Ectodermal cell (in vitro differentiated cells): ENCODE measurements at regions not wholly inside any gene's neighbourhood (a gene's known extent, or its start where the extent isn't known, plus 50 kb on each side); places are given as distances from the start of the nearest gene placed in this dataset.

Experiments
- H3K27ac ChIP-seq: 2 replicates; pipeline ENCODE4 v1.7.0; 2013; ENCODE audit warnings: mild to moderate bottlenecking, low read depth, low read length; ENCODE audit not compliant: insufficient read depth, poor library complexity, severe bottlenecking
- H3K27me3 ChIP-seq: 2 replicates; pipeline ENCODE4 v1.7.0; 2013; ENCODE audit warnings: mild to moderate bottlenecking, low read length; ENCODE audit not compliant: insufficient read depth, control insufficient read depth, poor library complexity, severe bottlenecking
- H3K36me3 ChIP-seq: one replicate; pipeline ENCODE4 v1.7.0; 2013; ENCODE audit warnings: low read length; ENCODE audit not compliant: control insufficient read depth, insufficient read depth
- H3K4me1 ChIP-seq: one replicate; pipeline ENCODE4 v1.7.0; 2013; ENCODE audit warnings: low read length; ENCODE audit not compliant: control insufficient read depth, insufficient read depth
- H3K4me3 ChIP-seq: 2 replicates; pipeline ENCODE4 v1.7.0; 2013; ENCODE audit warnings: low read depth, low read length, control low read depth; ENCODE audit not compliant: insufficient read depth
- H3K9me3 ChIP-seq: 2 replicates; pipeline ENCODE4 v1.7.0; 2013; ENCODE audit warnings: mild to moderate bottlenecking, low read length, moderate library complexity; ENCODE audit not compliant: control insufficient read depth
- WGBS, 2 experiments: methylation state at CpG; one replicate each; pipeline ENCODE4 v1.1.7; 2013; ENCODE audit warnings: missing lambda C conversion rate in 2 of 2; 5-methylcytosine and 5-hydroxymethylcytosine counted together

- H3K27me3 ChIP-seq = no peaks in the 10 kb centered on the region
- no peaks in the 10 kb centered on the region for H3K9me3 ChIP-seq
- no peaks in the 10 kb centered on the region for H3K36me3 ChIP-seq
- 93 to 94% methylated on average over 2 of the region's 2 CpGs for WGBS, 2 experiments
- no peak overlapping the region for H3K27ac ChIP-seq
- H3K4me1 ChIP-seq = peaks cover 9% of the 10 kb centered on the region
- H3K4me3 ChIP-seq = no peak overlapping the region
These were observed 703.6 kb upstream of the FLRT2 start for GRCh38 chr14:84826294-84826693.

- no peaks in the 10 kb centered on the region for H3K27me3 ChIP-seq
These were observed 679.3 kb upstream of the FLRT2 start for GRCh38 chr14:84850595-84850994.

GRCh38 chr14:84856751-84857534 lies 673.0 kb upstream of the FLRT2 start:
- no peak overlapping the region for H3K27ac ChIP-seq
- H3K27me3 ChIP-seq = no peaks in the 10 kb centered on the region
- H3K36me3 ChIP-seq = no peaks in the 10 kb centered on the region
- H3K4me3 ChIP-seq = no peak overlapping the region
- no peaks in the 10 kb centered on the region for H3K4me1 ChIP-seq
- WGBS, 2 experiments = no CpG with 5 or more reads among the region's 1 CpG
- no peaks in the 10 kb centered on the region for H3K9me3 ChIP-seq

More at GRCh38 chr14:84850595-84850994, 679.3 kb upstream of the FLRT2 start:
- no peaks in the 10 kb centered on the region for H3K9me3 ChIP-seq
- H3K36me3 ChIP-seq = no peaks in the 10 kb centered on the region
- H3K4me3 ChIP-seq = no peak overlapping the region
- no peak overlapping the region for H3K27ac ChIP-seq
- H3K4me1 ChIP-seq = no peaks in the 10 kb centered on the region

- H3K36me3 ChIP-seq = no peaks in the 10 kb centered on the region
- no peaks in the 10 kb centered on the region for H3K4me1 ChIP-seq
- H3K4me3 ChIP-seq = no peak overlapping the region
- no peak overlapping the region for H3K27ac ChIP-seq
- H3K9me3 ChIP-seq = no peaks in the 10 kb centered on the region
- no peaks in the 10 kb centered on the region for H3K27me3 ChIP-seq
These were observed 672.4 kb upstream of the FLRT2 start for GRCh38 chr14:84857571-84857970.

- no peaks in the 10 kb centered on the region for H3K27me3 ChIP-seq
- H3K27ac ChIP-seq = no peak overlapping the region
- 93 to 99% methylated on average over 3 of the region's 4 CpGs for WGBS, 2 experiments
- H3K4me1 ChIP-seq = no peaks in the 10 kb centered on the region
- H3K4me3 ChIP-seq = no peak overlapping the region
- H3K36me3 ChIP-seq = no peaks in the 10 kb centered on the region
- H3K9me3 ChIP-seq = no peaks in the 10 kb centered on the region
These were observed 670.8 kb upstream of the FLRT2 start for GRCh38 chr14:84859116-84859515.

- H3K4me3 ChIP-seq = no peak overlapping the region
- H3K9me3 ChIP-seq = no peaks in the 10 kb centered on the region
- no peaks in the 10 kb centered on the region for H3K27me3 ChIP-seq
- WGBS, 2 experiments = 98 to 100% methylated on average over 2 of the region's 2 CpGs
- no peaks in the 10 kb centered on the region for H3K36me3 ChIP-seq
- no peaks in the 10 kb centered on the region for H3K4me1 ChIP-seq
- no peak overlapping the region for H3K27ac ChIP-seq
These were observed 665.2 kb upstream of the FLRT2 start for GRCh38 chr14:84864548-84865271.

GRCh38 chr14:84871734-84872133 lies 658.2 kb upstream of the FLRT2 start:
- Histone ChIP-seq H3K9me3 (no peaks in the 10 kb centered on the region), H3K4me1 (no peaks in the 10 kb centered on the region), H3K36me3 (no peaks in the 10 kb centered on the region), H3K27me3 (no peaks in the 10 kb centered on the region), H3K27ac (no peak overlapping the region), H3K4me3 (no peak overlapping the region)
- WGBS, 2 experiments = 94 to 100% methylated on average over 2 of the region's 2 CpGs

GRCh38 chr14:84874436-84874835 lies 655.5 kb upstream of the FLRT2 start:
- Histone ChIP-seq H3K9me3 (no peaks in the 10 kb centered on the region), H3K27me3 (no peaks in the 10 kb centered on the region), H3K36me3 (no peaks in the 10 kb centered on the region), H3K4me1 (no peaks in the 10 kb centered on the region), H3K4me3 (no peak overlapping the region), H3K27ac (no peak overlapping the region)
- 100% methylated on average over 2 of the region's 2 CpGs; no CpG with 5 or more reads in 1 of the 2 experiments for WGBS, 2 experiments

GRCh38 chr14:84877061-84877460 lies 652.9 kb upstream of the FLRT2 start:
- no peaks in the 10 kb centered on the region for H3K9me3 ChIP-seq
- no peak overlapping the region for H3K4me3 ChIP-seq
- no peaks in the 10 kb centered on the region for H3K4me1 ChIP-seq
- H3K27ac ChIP-seq = no peak overlapping the region
- H3K27me3 ChIP-seq = no peaks in the 10 kb centered on the region
- WGBS, 2 experiments = 100% methylated on average over 1 of the region's 1 CpG
- no peaks in the 10 kb centered on the region for H3K36me3 ChIP-seq

- Histone ChIP-seq H3K4me1 (no peaks in the 10 kb centered on the region), H3K9me3 (no peaks in the 10 kb centered on the region), H3K36me3 (no peaks in the 10 kb centered on the region), H3K27ac (no peak overlapping the region), H3K27me3 (no peaks in the 10 kb centered on the region), H3K4me3 (no peak overlapping the region)
- 100% methylated on average over 1 of the region's 1 CpG; no CpG with 5 or more reads in 1 of the 2 experiments for WGBS, 2 experiments
These were observed 647.1 kb upstream of the FLRT2 start for GRCh38 chr14:84882830-84883229.
